RKO (cell line): ENCODE measurements at regions not wholly inside any gene's neighbourhood (a gene's known extent, or its start where the extent isn't known, plus 50 kb on each side); places are given as distances from the start of the nearest gene placed in this dataset.
"Not testable (repeated sequence)": the region's sequence is repeated elsewhere in the genome, so short reads cannot be mapped to it uniquely, and the experiment has no call there.

Source experiments
- DNase-seq: peaks from one replicate; pipeline ENCODE4 v3.0.0-alpha.2; 2016; ENCODE audit warnings: low spot score

GRCh38 chr19:30817965-30818567 is 445.9 kb downstream of the ZNF536 start:
- no peak for DNase-seq

GRCh38 chr19:30817197-30817596 is 445.0 kb downstream of the ZNF536 start:
- no peak for DNase-seq

- no peak for DNase-seq
Measured at GRCh38 chr19:30815889-30816580, 443.9 kb downstream of the ZNF536 start.

- DNase-seq: no peak
Measured at GRCh38 chr19:30812099-30812678, 440.0 kb downstream of the ZNF536 start.

GRCh38 chr19:30811397-30812098 is 439.4 kb downstream of the ZNF536 start:
- no peak for DNase-seq

GRCh38 chr19:30810726-30811125 is 438.5 kb downstream of the ZNF536 start:
- DNase-seq: no peak

GRCh38 chr19:30807278-30807677 is 435.1 kb downstream of the ZNF536 start:
- no peak for DNase-seq

- DNase-seq: no peak
Measured at GRCh38 chr19:30806311-30806710, 434.1 kb downstream of the ZNF536 start.

GRCh38 chr19:30804751-30805150 is 432.6 kb downstream of the ZNF536 start:
- DNase-seq: no peak

- not testable (repeated sequence) for DNase-seq
Measured at GRCh38 chr19:30804333-30804732, 432.1 kb downstream of the ZNF536 start.

- DNase-seq: no peak
Measured at GRCh38 chr19:30802424-30803013, 430.3 kb downstream of the ZNF536 start.

- DNase-seq: peak; percentile 37
Measured at GRCh38 chr19:30799865-30800755, 427.9 kb downstream of the ZNF536 start.

GRCh38 chr19:30795727-30796126 is 423.5 kb downstream of the ZNF536 start:
- DNase-seq: no peak

- no peak for DNase-seq
Measured at GRCh38 chr19:30792561-30793505, 420.6 kb downstream of the ZNF536 start.

- DNase-seq: no peak
Measured at GRCh38 chr19:30791088-30791487, 418.9 kb downstream of the ZNF536 start.

- no peak for DNase-seq
Measured at GRCh38 chr19:30790056-30790680, 418.0 kb downstream of the ZNF536 start.

GRCh38 chr19:30788105-30788765 is 416.1 kb downstream of the ZNF536 start:
- DNase-seq: no peak

GRCh38 chr19:30785458-30786137 is 413.4 kb downstream of the ZNF536 start:
- no peak for DNase-seq
